ENCODE measurements at regions not wholly inside any gene's neighbourhood (a gene's known extent, or its start where the extent isn't known, plus 50 kb on each side); places are given as distances from the start of the nearest gene placed in this dataset.

DNA sequence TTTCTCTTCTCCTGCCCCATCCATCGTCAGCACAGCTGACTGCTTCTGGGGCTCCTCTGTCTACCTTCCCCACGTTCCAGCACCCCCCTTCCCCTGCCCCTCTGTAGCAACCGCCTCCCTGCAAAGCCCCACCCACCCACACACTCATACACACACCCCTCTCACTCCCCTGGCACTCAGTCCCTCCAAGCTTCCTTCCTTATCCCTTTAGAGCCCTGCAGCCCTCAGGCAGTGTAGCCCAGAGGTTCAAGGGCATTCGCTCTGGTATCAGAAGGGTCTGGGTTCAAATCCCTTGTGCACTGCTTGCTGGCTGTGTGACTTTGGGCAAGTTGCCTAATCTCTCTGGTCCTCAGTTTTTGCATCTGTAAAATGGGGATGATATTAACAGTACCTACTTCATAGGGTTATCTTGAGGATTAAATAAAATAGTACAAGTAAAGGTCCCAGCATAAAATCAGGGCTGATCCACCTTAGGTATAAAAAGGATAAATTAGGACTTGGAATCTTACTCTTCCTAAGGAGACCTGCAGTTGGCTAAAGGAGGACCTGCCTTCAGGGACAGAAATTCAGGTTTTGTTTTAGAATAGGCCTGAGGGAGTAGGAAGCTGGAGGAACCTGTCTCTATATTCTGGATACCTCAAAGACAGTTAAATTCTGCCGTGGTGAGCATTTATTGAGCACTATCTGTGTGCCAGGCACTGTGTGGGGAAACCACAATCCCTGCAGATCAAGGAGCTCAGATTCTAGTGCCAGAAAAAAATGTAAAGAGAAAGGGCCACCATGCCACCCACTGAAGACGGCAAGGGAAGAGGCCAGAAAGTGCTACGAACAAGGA is 94.1 kb downstream of the SNX5 start:
- Mint-ChIP-seq H3K27ac (ENCODE audit: unreplicated experiment) (no peak overlapping the region), H3K4me3 (no peak overlapping the region), H3K27me3 (ENCODE audit: low read depth) (peaks cover 22% of the 10 kb centered on the region), H3K4me1 (peaks cover 21% of the 10 kb centered on the region), H3K36me3 (ENCODE audit: low read depth) (no peaks in the 10 kb centered on the region), H3K9me3 (no peaks in the 10 kb centered on the region)
- TF ChIP-seq, protein P1, sequence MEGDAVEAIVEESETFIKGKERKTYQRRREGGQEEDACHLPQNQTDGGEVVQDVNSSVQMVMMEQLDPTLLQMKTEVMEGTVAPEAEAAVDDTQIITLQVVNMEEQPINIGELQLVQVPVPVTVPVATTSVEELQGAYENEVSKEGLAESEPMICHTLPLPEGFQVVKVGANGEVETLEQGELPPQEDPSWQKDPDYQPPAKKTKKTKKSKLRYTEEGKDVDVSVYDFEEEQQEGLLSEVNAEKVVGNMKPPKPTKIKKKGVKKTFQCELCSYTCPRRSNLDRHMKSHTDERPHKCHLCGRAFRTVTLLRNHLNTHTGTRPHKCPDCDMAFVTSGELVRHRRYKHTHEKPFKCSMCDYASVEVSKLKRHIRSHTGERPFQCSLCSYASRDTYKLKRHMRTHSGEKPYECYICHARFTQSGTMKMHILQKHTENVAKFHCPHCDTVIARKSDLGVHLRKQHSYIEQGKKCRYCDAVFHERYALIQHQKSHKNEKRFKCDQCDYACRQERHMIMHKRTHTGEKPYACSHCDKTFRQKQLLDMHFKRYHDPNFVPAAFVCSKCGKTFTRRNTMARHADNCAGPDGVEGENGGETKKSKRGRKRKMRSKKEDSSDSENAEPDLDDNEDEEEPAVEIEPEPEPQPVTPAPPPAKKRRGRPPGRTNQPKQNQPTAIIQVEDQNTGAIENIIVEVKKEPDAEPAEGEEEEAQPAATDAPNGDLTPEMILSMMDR (conservative IDR thresholded peaks at IDR 0.05), result no peak
- DNase-seq (ENCODE audit: low read depth, low spot score), result no peak

DNA sequence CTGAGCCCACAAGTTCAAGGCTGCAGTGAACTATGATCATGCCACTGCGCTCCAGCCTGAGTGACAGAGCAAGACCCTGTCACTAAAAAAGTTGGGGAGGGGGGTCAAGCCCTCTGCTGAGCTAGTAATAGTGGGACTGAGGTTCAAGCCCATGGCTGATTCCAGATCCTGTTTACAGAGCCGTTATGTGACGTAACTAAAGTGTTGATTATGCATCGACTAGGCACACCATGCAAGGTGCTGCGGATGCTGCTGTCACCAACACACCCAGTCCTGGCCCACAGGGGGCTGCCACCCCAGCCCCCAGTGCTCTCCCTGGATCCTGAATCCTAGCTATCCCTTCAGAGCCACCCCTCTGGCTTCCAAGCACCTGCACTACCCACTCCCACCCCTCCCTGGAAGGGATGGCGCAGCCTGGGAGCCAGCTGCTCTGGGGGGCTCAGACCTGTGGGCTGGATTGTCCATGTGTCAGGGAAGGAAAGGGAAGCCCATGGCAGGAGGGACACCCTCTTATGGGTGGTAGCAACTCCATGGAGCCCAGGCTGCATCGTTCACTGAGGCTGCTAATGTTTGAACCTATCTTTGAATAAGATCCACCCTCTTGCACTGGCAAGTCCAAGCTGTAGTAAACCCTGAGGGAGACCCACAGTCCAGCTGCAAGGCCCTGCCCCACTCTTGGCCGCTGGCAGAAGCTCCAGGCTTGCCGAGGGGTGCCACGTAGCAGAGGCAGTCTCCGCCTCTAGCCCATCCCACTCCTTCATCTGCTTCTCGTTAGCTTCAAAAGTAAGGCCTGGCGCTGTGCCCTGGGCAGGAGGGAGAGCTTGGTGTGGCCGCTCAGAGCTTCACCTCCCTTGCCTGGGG is 95.0 kb downstream of the SNX5 start:
- Mint-ChIP-seq H3K4me3 (no peak overlapping the region), H3K36me3 (ENCODE audit: low read depth) (no peaks in the 10 kb centered on the region), H3K9me3 (no peaks in the 10 kb centered on the region), H3K4me1 (peaks cover 21% of the 10 kb centered on the region), H3K27ac (ENCODE audit: unreplicated experiment) (no peak overlapping the region), H3K27me3 (ENCODE audit: low read depth) (peaks cover 27% of the 10 kb centered on the region)
- TF ChIP-seq, protein P1 (conservative IDR thresholded peaks at IDR 0.05), result no peak
- DNase-seq (ENCODE audit: low read depth, low spot score), result no peak

DNA sequence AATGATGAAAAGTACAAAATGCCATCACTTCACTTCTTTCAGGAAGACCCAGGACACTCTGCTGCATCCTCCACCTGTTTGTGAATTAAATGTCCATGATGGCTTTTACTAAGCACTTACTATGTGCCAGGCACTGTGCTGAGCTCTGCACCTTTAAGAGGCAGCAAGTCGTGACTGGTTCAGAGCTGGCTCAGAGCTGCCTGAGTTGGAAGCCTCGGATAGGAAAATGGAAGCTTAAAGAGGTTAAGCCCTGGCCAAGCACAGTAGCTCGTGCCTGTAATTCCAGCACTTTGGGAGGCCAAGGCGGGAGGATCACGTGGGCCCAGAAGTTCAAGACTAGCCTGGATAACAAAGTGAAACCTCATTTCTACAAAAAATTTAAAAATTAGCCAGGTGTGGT is 95.6 kb downstream of the SNX5 start:
- Mint-ChIP-seq H3K27ac (ENCODE audit: unreplicated experiment) (no peak overlapping the region), H3K36me3 (ENCODE audit: low read depth) (no peaks in the 10 kb centered on the region), H3K4me3 (no peak overlapping the region), H3K9me3 (no peaks in the 10 kb centered on the region), H3K27me3 (ENCODE audit: low read depth) (peaks cover 24% of the 10 kb centered on the region), H3K4me1 (peaks cover 21% of the 10 kb centered on the region)
- TF ChIP-seq, protein P1 (conservative IDR thresholded peaks at IDR 0.05), result no peak
- no peak for DNase-seq (ENCODE audit: low read depth, low spot score)

DNA sequence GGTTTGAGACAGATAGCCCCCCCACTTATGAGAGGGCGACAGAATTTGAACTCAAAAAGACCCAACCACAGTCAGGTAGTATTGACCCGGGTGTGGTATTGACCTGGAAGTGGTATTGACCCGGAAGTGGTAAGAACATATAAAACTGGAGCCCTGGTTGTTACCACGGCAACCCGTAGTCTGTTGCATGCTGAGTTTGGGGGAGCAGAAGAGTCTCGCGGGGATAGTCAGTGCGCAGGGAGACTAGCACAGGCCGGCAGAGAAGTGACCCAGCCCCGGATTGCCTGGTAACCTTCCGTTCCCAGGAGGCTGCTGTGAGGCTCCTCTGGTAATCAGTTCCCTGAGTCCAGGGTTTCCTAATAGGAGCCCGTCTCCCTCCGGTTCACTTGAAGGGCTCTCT is 96.2 kb downstream of the SNX5 start:
- Mint-ChIP-seq H3K9me3 (no peaks in the 10 kb centered on the region), H3K4me3 (no peak overlapping the region), H3K36me3 (ENCODE audit: low read depth) (no peaks in the 10 kb centered on the region), H3K4me1 (peaks cover 22% of the 10 kb centered on the region), H3K27ac (ENCODE audit: unreplicated experiment) (no peak overlapping the region), H3K27me3 (ENCODE audit: low read depth) (peaks cover 24% of the 10 kb centered on the region)
- no peak for DNase-seq (ENCODE audit: low read depth, low spot score)
- TF ChIP-seq, protein P1 (conservative IDR thresholded peaks at IDR 0.05), result no peak

DNA sequence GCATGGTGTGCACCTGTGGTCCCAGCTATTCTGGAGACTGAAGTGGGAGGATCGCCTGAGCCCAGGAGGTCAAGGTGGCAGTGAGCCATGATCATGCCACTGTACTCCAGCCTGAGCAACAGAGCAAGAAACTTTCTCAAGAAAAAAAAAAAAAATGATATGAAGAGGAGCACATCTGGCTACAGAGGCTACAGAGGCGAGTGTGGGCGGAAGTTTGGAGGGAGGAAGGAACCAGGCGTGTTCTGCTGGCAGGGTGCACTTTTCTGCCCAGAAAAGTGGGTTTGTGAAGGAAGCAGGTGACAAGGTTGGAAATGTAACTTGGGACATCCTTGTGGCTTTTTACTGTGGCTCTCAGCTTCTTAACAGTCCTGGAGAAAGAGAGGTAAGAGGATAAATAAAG is 96.7 kb downstream of the SNX5 start:
- Mint-ChIP-seq H3K4me3 (no peak overlapping the region), H3K27me3 (ENCODE audit: low read depth) (peaks cover 21% of the 10 kb centered on the region), H3K9me3 (no peaks in the 10 kb centered on the region), H3K27ac (ENCODE audit: unreplicated experiment) (no peak overlapping the region), H3K4me1 (peaks cover 25% of the 10 kb centered on the region), H3K36me3 (ENCODE audit: low read depth) (no peaks in the 10 kb centered on the region)
- DNase-seq (ENCODE audit: low read depth, low spot score), result no peak
- TF ChIP-seq, protein P1 (conservative IDR thresholded peaks at IDR 0.05), result no peak

All from neural crest cell (in vitro differentiated cells).